K562 (cell line): ENCODE measurements at regions not wholly inside any gene's neighbourhood (a gene's known extent, or its start where the extent isn't known, plus 50 kb on each side); places are given as distances from the start of the nearest gene placed in this dataset.

ENCODE experiments used
- ATAC-seq: fragments of 200-7000 bp; cut with Tn5 transposase; 3 replicates; pipeline ENCODE4 v1.9.1; 2020; ENCODE audit warnings: moderate library complexity
- BruUV-seq: library from RNA; stranded (reverse); fragments of 400-500 nt; replicated peaks from 2 replicates; lab custom pipeline; 2021; lab: Mats Ljungman, UMichigan
- CTCF ChIA-PET: fragments of 300-600 bp; formaldehyde crosslinking; extraction: SDS; loops from one replicate; lab custom pipeline; 2021; ENCODE audit warnings: low intra/inter-chr PET ratio; lab: Yijun Ruan, JAX
- POLR2A ChIA-PET: fragments of 300-600, 350-650 bp; sonication (Branson Sonifier 250); formaldehyde crosslinking; extraction: SDS; loops from one replicate; lab custom pipeline; 2021; ENCODE audit warnings: antibody characterized with exemption, inconsistent platforms; lab: Yijun Ruan, JAX
- DNase-seq, 4 experiments: peaks; one replicate each; pipeline versions ENCODE4 v3.0.0 to v3.0.0-alpha.2; 2011 to 2018; ENCODE audit warnings: low spot score in 3 of 4, mixed read lengths in 3 of 4; ENCODE audit errors: extremely low read depth in 1 of 4
- FAIRE-seq: peaks from 2 replicates; lab custom pipeline; 2011; peaks lifted over from hg19 to GRCh38; lab: Jason Lieb, UNC
- H2AFZ ChIP-seq: 2 replicates; pipeline ENCODE4 v1.6.0; 2011; ENCODE audit warnings: low read depth, low read length, control low read depth, inconsistent platforms
- H3K27ac ChIP-seq: fragments of 200-600 bp; 3 replicates; pipeline ENCODE4 v1.8.0; 2011; ENCODE audit warnings: low read depth, mild to moderate bottlenecking, control low read depth, inconsistent platforms, low read length, moderate library complexity, mixed read lengths; ENCODE audit errors: extremely low read depth
- H3K27me3 ChIP-seq, 2 experiments: fragments of 300-600 bp in 1 of 2; 2 replicates in 1 of 2; 3 replicates in 1 of 2; pipeline versions ENCODE4 v1.6.0 to v1.8.0; 2011; ENCODE audit warnings: inconsistent platforms in 2 of 2, low read length in 2 of 2, mild to moderate bottlenecking in 1 of 2, mixed read lengths in 1 of 2, moderate library complexity in 1 of 2; ENCODE audit not compliant: control insufficient read depth in 2 of 2, insufficient read depth in 2 of 2
- H3K36me3 ChIP-seq: fragments of 300-600 bp; 3 replicates; pipeline ENCODE4 v1.8.0; 2011; ENCODE audit warnings: mild to moderate bottlenecking, low read length, inconsistent platforms; ENCODE audit not compliant: control insufficient read depth, insufficient read depth
- H3K4me1 ChIP-seq, 2 experiments: fragments of 200-600 bp in 1 of 2; replicated peaks in 1 of 2; 2 replicates in 1 of 2; 3 replicates in 1 of 2; pipeline versions ENCODE4 v1.5.1 to v1.8.0; 2011; ENCODE audit warnings: inconsistent platforms in 2 of 2, low read length in 2 of 2, mild to moderate bottlenecking in 1 of 2, mixed read lengths in 1 of 2, moderate library complexity in 1 of 2; ENCODE audit not compliant: control insufficient read depth in 2 of 2, insufficient read depth in 2 of 2
- H3K4me2 ChIP-seq: 2 replicates; pipeline ENCODE4 v1.6.1; 2011; ENCODE audit warnings: low read length, control low read depth, inconsistent platforms, mixed read lengths; ENCODE audit not compliant: insufficient read depth
- H3K4me3 ChIP-seq: fragments of 200-600 bp; sonication (generic), shearing (Covaris generic); 2 replicates; pipeline ENCODE4 v1.5.1; 2016; ENCODE audit warnings: control low read depth, inconsistent platforms
- H3K79me2 ChIP-seq: fragments of 200-600 bp; 3 replicates; pipeline ENCODE4 v1.8.0; 2011; ENCODE audit warnings: low read length, inconsistent platforms; ENCODE audit not compliant: control insufficient read depth, insufficient read depth
- H3K9ac ChIP-seq, 2 experiments: 2 replicates each; pipeline versions ENCODE4 v1.6.0 to v1.6.1; 2011; ENCODE audit warnings: low read depth in 2 of 2, low read length in 2 of 2, control low read depth in 1 of 2, inconsistent platforms in 1 of 2, mild to moderate bottlenecking in 1 of 2, mixed read lengths in 1 of 2; ENCODE audit not compliant: insufficient read depth in 1 of 2
- H3K9me1 ChIP-seq: one replicate; pipeline ENCODE4 v1.6.0; 2011; ENCODE audit warnings: inconsistent platforms, mild to moderate bottlenecking, low read length, moderate library complexity; ENCODE audit not compliant: control insufficient read depth, insufficient read depth
- H3K9me3 ChIP-seq: replicated peaks from 2 replicates; pipeline ENCODE4 v1.5.1; 2011; ENCODE audit warnings: low read depth, low read length, inconsistent platforms; ENCODE audit not compliant: control insufficient read depth, insufficient read depth
- H4K20me1 ChIP-seq: replicated peaks from 2 replicates; pipeline ENCODE4 v1.6.1; 2011; ENCODE audit warnings: low read length, inconsistent platforms, mixed read lengths; ENCODE audit not compliant: control insufficient read depth, insufficient read depth
- SRSF3 ChIP-seq: fragments of 200-400 bp; formaldehyde crosslinking; IDR thresholded peaks from 2 replicates; pipeline ENCODE4 v1.6.1; 2016; ENCODE audit warnings: mild to moderate bottlenecking, low read length, moderate library complexity; ENCODE audit not compliant: insufficient read depth
- TGIF2 ChIP-seq: sonication (generic); formaldehyde crosslinking; IDR thresholded peaks from 2 replicates; pipeline ENCODE4 v1.8.1; 2022; ENCODE audit warnings: mild to moderate bottlenecking, missing genetic modification reagents, moderate library complexity
- WGBS: fragments of 100-300 bp; shearing (Covaris generic); methylation state at CpG from one replicate; pipeline ENCODE4 v1.1.6; 2016; ENCODE audit warnings: low coverage, mixed read lengths; ENCODE audit not compliant: insufficient coverage; ENCODE audit errors: missing lambda C conversion rate; 5-methylcytosine and 5-hydroxymethylcytosine counted together
- in situ Hi-C: fragments of 300-500 bp; cut with MboI; formaldehyde crosslinking; loops from 4 replicates; pipeline ENCODE4 v1.15.0; 2018; ENCODE audit warnings: inconsistent platforms, mixed read lengths
- intact Hi-C: fragments of 100-400 bp; cut with micrococcal nuclease; formaldehyde crosslinking; loops from 2 replicates; pipeline ENCODE4 v1.14.2; 2022
- TF ChIP-seq, protein P1 (sequence below): fragments of 250-450 bp; sonication (Bioruptor Pico); IDR thresholded peaks from 2 replicates; pipeline ENCODE4 v1.9.0; 2021; ENCODE audit warnings: mild to moderate bottlenecking, inconsistent platforms
- TF ChIP-seq, protein P2 (sequence below): sonication (generic); formaldehyde crosslinking; IDR thresholded peaks from 2 replicates; pipeline ENCODE4 v1.8.0; 2022; ENCODE audit warnings: mild to moderate bottlenecking, missing genetic modification reagents

- DNase-seq (no peak), FAIRE-seq (no peak), ATAC-seq (no peak)
- H3K79me2 ChIP-seq, result no peaks in the 10 kb centered on the region
- H4K20me1 ChIP-seq, result no peaks in the 10 kb centered on the region
- intact Hi-C loops, result no loop called here
- H3K36me3 ChIP-seq, result no peaks in the 10 kb centered on the region
- H3K4me1 ChIP-seq, result no peaks in the 10 kb centered on the region
- in situ Hi-C loops, result no loop called here
- BruUV-seq, result no TSS peak
- no peaks in the 10 kb centered on the region for H3K9me3 ChIP-seq
- no peak overlapping the region for H2AFZ ChIP-seq
- ChIA-PET POLR2A (no interaction called here), CTCF (no interaction called here)
- WGBS, result 0% methylated on average over 1 of the region's 1 CpG
- no peak overlapping the region for H3K9ac ChIP-seq
- H3K9me1 ChIP-seq, result no peaks in the 10 kb centered on the region
- no peak overlapping the region for H3K4me3 ChIP-seq
- no peak overlapping the region for H3K4me2 ChIP-seq
- no peak overlapping the region for H3K27ac ChIP-seq
- TF ChIP-seq, protein P1, sequence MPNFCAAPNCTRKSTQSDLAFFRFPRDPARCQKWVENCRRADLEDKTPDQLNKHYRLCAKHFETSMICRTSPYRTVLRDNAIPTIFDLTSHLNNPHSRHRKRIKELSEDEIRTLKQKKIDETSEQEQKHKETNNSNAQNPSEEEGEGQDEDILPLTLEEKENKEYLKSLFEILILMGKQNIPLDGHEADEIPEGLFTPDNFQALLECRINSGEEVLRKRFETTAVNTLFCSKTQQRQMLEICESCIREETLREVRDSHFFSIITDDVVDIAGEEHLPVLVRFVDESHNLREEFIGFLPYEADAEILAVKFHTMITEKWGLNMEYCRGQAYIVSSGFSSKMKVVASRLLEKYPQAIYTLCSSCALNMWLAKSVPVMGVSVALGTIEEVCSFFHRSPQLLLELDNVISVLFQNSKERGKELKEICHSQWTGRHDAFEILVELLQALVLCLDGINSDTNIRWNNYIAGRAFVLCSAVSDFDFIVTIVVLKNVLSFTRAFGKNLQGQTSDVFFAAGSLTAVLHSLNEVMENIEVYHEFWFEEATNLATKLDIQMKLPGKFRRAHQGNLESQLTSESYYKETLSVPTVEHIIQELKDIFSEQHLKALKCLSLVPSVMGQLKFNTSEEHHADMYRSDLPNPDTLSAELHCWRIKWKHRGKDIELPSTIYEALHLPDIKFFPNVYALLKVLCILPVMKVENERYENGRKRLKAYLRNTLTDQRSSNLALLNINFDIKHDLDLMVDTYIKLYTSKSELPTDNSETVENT (CRISPR knock-in tag), result no peak
- TF ChIP-seq TGIF2 (CRISPR knock-in tag) (no peak), SRSF3 (no peak)
- TF ChIP-seq, protein P2, sequence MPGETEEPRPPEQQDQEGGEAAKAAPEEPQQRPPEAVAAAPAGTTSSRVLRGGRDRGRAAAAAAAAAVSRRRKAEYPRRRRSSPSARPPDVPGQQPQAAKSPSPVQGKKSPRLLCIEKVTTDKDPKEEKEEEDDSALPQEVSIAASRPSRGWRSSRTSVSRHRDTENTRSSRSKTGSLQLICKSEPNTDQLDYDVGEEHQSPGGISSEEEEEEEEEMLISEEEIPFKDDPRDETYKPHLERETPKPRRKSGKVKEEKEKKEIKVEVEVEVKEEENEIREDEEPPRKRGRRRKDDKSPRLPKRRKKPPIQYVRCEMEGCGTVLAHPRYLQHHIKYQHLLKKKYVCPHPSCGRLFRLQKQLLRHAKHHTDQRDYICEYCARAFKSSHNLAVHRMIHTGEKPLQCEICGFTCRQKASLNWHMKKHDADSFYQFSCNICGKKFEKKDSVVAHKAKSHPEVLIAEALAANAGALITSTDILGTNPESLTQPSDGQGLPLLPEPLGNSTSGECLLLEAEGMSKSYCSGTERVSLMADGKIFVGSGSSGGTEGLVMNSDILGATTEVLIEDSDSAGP (CRISPR knock-in tag), result no peak
- no peaks in the 10 kb centered on the region for H3K27me3 ChIP-seq
These were observed 1033.2 kb upstream of the FAM98A start for GRCh38 chr2:34632327-34632726.
